Fibroblast of lung (primary cell): ENCODE measurements at regions not wholly inside any gene's neighbourhood (a gene's known extent, or its start where the extent isn't known, plus 50 kb on each side); places are given as distances from the start of the nearest gene placed in this dataset.

Experiments used
- CTCF ChIP-seq, 2 donors: IDR thresholded peaks in 1 of 2; conservative IDR thresholded peaks in 1 of 2; 1 replicate in 1 of 2; 2 replicates in 1 of 2; pipeline ENCODE4 v1.5.1; 2011 to 2012; ENCODE audit warnings: low read length in 2 of 2, control low read depth in 1 of 2, inconsistent platforms in 1 of 2, low read depth in 1 of 2, mild to moderate bottlenecking in 1 of 2
- EZH2 ChIP-seq: IDR thresholded peaks from 2 replicates; pipeline ENCODE4 v1.5.1; 2012; ENCODE audit warnings: low read length, control low read depth, mild to moderate bottlenecking; ENCODE audit errors: missing control alignments

DNA sequence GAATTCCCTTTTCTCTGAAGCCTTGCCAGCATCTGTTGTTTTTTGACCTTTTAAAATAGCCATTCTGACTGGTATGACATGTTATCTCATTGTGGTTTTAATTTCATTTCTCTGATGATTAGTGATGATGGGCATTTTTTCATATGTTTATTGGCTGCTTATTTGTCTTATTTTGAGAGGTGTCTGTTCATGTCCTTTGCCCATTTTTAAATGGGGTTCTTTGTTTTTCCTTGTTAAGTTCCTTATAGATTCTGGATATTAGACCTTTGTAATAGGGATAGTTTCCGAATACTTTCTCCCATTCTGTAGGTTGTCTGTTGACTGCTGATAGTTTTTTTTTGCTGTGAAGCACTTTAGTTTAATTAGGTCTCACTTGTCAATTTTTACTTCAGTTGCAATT lies 54.0 kb upstream of the C1orf185 start:
- TF ChIP-seq CTCF (conservative IDR thresholded peaks at IDR 0.05 in 1 of 2, IDR thresholded peaks at IDR 0.05 in 1 of 2; ENCODE audit: low read depth in 1 of 2, low read length in 2 of 2) (no peak), EZH2 (no peak)
